ENCODE measurements at regions not wholly inside any gene's neighbourhood (a gene's known extent, or its start where the extent isn't known, plus 50 kb on each side); places are given as distances from the start of the nearest gene placed in this dataset.

GRCh38 chrX:150127216-150127615, 188.9 kb upstream of the EOLA2 start:
- intact Hi-C loops (cut with micrococcal nuclease; ENCODE audit: unreplicated experiment) = no loop called here

GRCh38 chrX:150143721-150144440, 205.6 kb upstream of the EOLA2 start:
- no peak for DNase-seq
- CTCF ChIA-PET = no interaction called here
- TF ChIP-seq CTCF (IDR thresholded peaks at IDR 0.05; ENCODE audit: unreplicated experiment) = no peak
- Mint-ChIP-seq H3K9me3 (ENCODE audit: low read depth, unreplicated experiment) (no peaks in the 10 kb centered on the region), H3K4me3 (ENCODE audit: low read depth, unreplicated experiment) (no peak overlapping the region), H3K27me3 (ENCODE audit: unreplicated experiment) (no peaks in the 10 kb centered on the region), H3K36me3 (ENCODE audit: insufficient read depth, unreplicated experiment) (no peaks in the 10 kb centered on the region), H3K4me1 (ENCODE audit: low read depth, unreplicated experiment) (no peaks in the 10 kb centered on the region), H3K27ac (ENCODE audit: unreplicated experiment) (no peak overlapping the region)
- no TSS peak for BruUV-seq (replicated peaks)
- intact Hi-C loops (cut with micrococcal nuclease; ENCODE audit: unreplicated experiment) = no loop called here

More at GRCh38 chrX:150127216-150127615, 188.9 kb upstream of the EOLA2 start:
- DNase-seq = no peak
- no TSS peak for BruUV-seq (replicated peaks)
- no peaks in the 10 kb centered on the region for H3K36me3 Mint-ChIP-seq (ENCODE audit: insufficient read depth, unreplicated experiment)
- CTCF ChIA-PET = no interaction called here
- no peaks in the 10 kb centered on the region for H3K27me3 Mint-ChIP-seq (ENCODE audit: unreplicated experiment)
- no peak overlapping the region for H3K4me3 Mint-ChIP-seq (ENCODE audit: low read depth, unreplicated experiment)
- H3K9me3 Mint-ChIP-seq (ENCODE audit: low read depth, unreplicated experiment) = no peaks in the 10 kb centered on the region
- H3K27ac Mint-ChIP-seq (ENCODE audit: unreplicated experiment) = no peak overlapping the region
- TF ChIP-seq CTCF (IDR thresholded peaks at IDR 0.05; ENCODE audit: unreplicated experiment) = no peak
- H3K4me1 Mint-ChIP-seq (ENCODE audit: low read depth, unreplicated experiment) = no peaks in the 10 kb centered on the region

- no peak overlapping the region for H3K27ac Mint-ChIP-seq (ENCODE audit: unreplicated experiment)
- DNase-seq = no peak
- intact Hi-C loops (cut with micrococcal nuclease; ENCODE audit: unreplicated experiment) = no loop called here
- no peaks in the 10 kb centered on the region for H3K27me3 Mint-ChIP-seq (ENCODE audit: unreplicated experiment)
- TF ChIP-seq CTCF (IDR thresholded peaks at IDR 0.05; ENCODE audit: unreplicated experiment) = no peak
- no peaks in the 10 kb centered on the region for H3K36me3 Mint-ChIP-seq (ENCODE audit: insufficient read depth, unreplicated experiment)
- no peaks in the 10 kb centered on the region for H3K9me3 Mint-ChIP-seq (ENCODE audit: low read depth, unreplicated experiment)
- BruUV-seq (replicated peaks) = no TSS peak
- H3K4me3 Mint-ChIP-seq (ENCODE audit: low read depth, unreplicated experiment) = no peak overlapping the region
- H3K4me1 Mint-ChIP-seq (ENCODE audit: low read depth, unreplicated experiment) = no peaks in the 10 kb centered on the region
- CTCF ChIA-PET = no interaction called here
These were observed 208.1 kb upstream of the EOLA2 start for GRCh38 chrX:150146271-150146896.

- CTCF ChIA-PET = no interaction called here
- TF ChIP-seq CTCF (IDR thresholded peaks at IDR 0.05; ENCODE audit: unreplicated experiment) = no peak
- H3K4me3 Mint-ChIP-seq (ENCODE audit: low read depth, unreplicated experiment) = no peak overlapping the region
- BruUV-seq (replicated peaks) = no TSS peak
- intact Hi-C loops (cut with micrococcal nuclease; ENCODE audit: unreplicated experiment) = no loop called here
- no peak overlapping the region for H3K27ac Mint-ChIP-seq (ENCODE audit: unreplicated experiment)
- no peaks in the 10 kb centered on the region for H3K27me3 Mint-ChIP-seq (ENCODE audit: unreplicated experiment)
- no peaks in the 10 kb centered on the region for H3K36me3 Mint-ChIP-seq (ENCODE audit: insufficient read depth, unreplicated experiment)
- no peaks in the 10 kb centered on the region for H3K4me1 Mint-ChIP-seq (ENCODE audit: low read depth, unreplicated experiment)
- DNase-seq = no peak
- H3K9me3 Mint-ChIP-seq (ENCODE audit: low read depth, unreplicated experiment) = no peaks in the 10 kb centered on the region
These were observed 210.7 kb upstream of the EOLA2 start for GRCh38 chrX:150148749-150149672.
